ENCODE measurements at regions not wholly inside any gene's neighbourhood (a gene's known extent, or its start where the extent isn't known, plus 50 kb on each side); places are given as distances from the start of the nearest gene placed in this dataset.

- TF ChIP-seq TCF7L2 (IDR thresholded peaks at IDR 0.05; ENCODE audit: low read depth, low read length), result no peak
- TF ChIP-seq CTCF (IDR thresholded peaks at IDR 0.05), result no peak
- TF ChIP-seq SIN3A (IDR thresholded peaks at IDR 0.05; ENCODE audit: borderline replicate concordance, insufficient read depth, low read depth, low read length), result no peak
- TF ChIP-seq REST (IDR thresholded peaks at IDR 0.05; ENCODE audit: insufficient read depth in 1 of 2, low read depth in 2 of 2, low read length in 1 of 2), result no peak
- no peak for TF ChIP-seq POLR2AphosphoS5 (IDR thresholded peaks at IDR 0.05; ENCODE audit: low read depth, low read length)
These were observed 246.5 kb upstream of the SPRED2 start for GRCh38 chr2:65678779-65679391.

Measured in Panc1 (cell line).